Ascending aorta (tissue), 2 donors: ENCODE measurements at regions not wholly inside any gene's neighbourhood (a gene's known extent, or its start where the extent isn't known, plus 50 kb on each side); places are given as distances from the start of the nearest gene placed in this dataset.

Source experiments
- DNase-seq, 2 donors: peaks; one replicate each; pipeline ENCODE4 v3.0.0-alpha.2; 2019; ENCODE audit warnings: low spot score in 2 of 2
- H3K27ac ChIP-seq, 2 donors: fragments of 200-600 bp; sonication (generic); one replicate each; pipeline ENCODE4 v1.5.1; 2016 to 2017; ENCODE audit warnings: mild to moderate bottlenecking in 1 of 2
- H3K27me3 ChIP-seq: fragments of 200-600 bp; sonication (generic); one replicate; pipeline ENCODE4 v1.5.1; 2017
- H3K36me3 ChIP-seq, 2 donors: fragments of 200-600 bp; sonication (generic); one replicate each; pipeline ENCODE4 v1.5.1; 2016
- H3K4me1 ChIP-seq, 2 donors: fragments of 200-600 bp; sonication (generic); one replicate each; pipeline ENCODE4 v1.5.1; 2016 to 2017; ENCODE audit warnings: mild to moderate bottlenecking in 1 of 2
- H3K4me3 ChIP-seq, 2 donors: fragments of 200-600 bp; sonication (generic); one replicate each; pipeline ENCODE4 v1.5.1; 2016 to 2017; ENCODE audit warnings: mild to moderate bottlenecking in 1 of 2
- H3K9me3 ChIP-seq, 2 donors: fragments of 200-600 bp; sonication (generic); one replicate each; pipeline ENCODE4 v1.5.1; 2016
- intact Hi-C: fragments of 100-400 bp; cut with DNase I; formaldehyde crosslinking; loops from one replicate; pipeline ENCODE4 v1.15.1; 2023
- TF ChIP-seq, protein P1 (sequence below), 3 experiments: fragments of 200-600 bp in 2 of 3; fragments of 450-650 bp in 1 of 3; sonication (generic) in 2 of 3; IDR thresholded peaks; one replicate each; pipeline ENCODE4 v1.5.1; 2016 to 2019; ENCODE audit warnings: antibody characterized with exemption in 3 of 3, mild to moderate bottlenecking in 1 of 3, moderate library complexity in 1 of 3

DNA sequence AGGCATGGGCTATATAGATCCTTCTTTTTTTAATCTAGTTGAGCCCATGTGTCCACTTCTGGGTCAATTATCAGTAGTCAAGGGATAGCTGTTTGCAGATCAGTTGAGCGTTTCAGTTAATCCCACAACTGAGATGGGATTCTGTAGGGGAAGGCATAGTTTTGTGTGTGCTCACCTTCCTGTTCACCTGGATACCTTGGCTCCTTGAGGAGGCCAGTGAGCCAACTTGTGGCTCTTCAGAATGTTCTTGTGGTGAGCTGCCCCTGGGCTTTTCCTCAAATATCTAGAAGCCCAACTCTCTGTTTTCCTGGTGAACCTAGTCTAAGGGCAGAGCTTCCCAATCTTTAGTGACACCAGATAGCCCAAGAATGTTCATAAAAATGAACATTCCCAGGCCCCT, 302.9 kb upstream of the TBX3 start:
- Histone ChIP-seq H3K9me3 (no peaks in the 10 kb centered on the region), H3K27me3 (no peaks in the 10 kb centered on the region), H3K36me3 (no peaks in the 10 kb centered on the region), H3K4me1 (no peaks in the 10 kb centered on the region), H3K4me3 (no peak overlapping the region), H3K27ac (no peak overlapping the region)
- intact Hi-C loops, result no loop called here
- TF ChIP-seq, protein P1, sequence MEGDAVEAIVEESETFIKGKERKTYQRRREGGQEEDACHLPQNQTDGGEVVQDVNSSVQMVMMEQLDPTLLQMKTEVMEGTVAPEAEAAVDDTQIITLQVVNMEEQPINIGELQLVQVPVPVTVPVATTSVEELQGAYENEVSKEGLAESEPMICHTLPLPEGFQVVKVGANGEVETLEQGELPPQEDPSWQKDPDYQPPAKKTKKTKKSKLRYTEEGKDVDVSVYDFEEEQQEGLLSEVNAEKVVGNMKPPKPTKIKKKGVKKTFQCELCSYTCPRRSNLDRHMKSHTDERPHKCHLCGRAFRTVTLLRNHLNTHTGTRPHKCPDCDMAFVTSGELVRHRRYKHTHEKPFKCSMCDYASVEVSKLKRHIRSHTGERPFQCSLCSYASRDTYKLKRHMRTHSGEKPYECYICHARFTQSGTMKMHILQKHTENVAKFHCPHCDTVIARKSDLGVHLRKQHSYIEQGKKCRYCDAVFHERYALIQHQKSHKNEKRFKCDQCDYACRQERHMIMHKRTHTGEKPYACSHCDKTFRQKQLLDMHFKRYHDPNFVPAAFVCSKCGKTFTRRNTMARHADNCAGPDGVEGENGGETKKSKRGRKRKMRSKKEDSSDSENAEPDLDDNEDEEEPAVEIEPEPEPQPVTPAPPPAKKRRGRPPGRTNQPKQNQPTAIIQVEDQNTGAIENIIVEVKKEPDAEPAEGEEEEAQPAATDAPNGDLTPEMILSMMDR (IDR thresholded peaks at IDR 0.05), result no peak
- no peak for DNase-seq

DNA sequence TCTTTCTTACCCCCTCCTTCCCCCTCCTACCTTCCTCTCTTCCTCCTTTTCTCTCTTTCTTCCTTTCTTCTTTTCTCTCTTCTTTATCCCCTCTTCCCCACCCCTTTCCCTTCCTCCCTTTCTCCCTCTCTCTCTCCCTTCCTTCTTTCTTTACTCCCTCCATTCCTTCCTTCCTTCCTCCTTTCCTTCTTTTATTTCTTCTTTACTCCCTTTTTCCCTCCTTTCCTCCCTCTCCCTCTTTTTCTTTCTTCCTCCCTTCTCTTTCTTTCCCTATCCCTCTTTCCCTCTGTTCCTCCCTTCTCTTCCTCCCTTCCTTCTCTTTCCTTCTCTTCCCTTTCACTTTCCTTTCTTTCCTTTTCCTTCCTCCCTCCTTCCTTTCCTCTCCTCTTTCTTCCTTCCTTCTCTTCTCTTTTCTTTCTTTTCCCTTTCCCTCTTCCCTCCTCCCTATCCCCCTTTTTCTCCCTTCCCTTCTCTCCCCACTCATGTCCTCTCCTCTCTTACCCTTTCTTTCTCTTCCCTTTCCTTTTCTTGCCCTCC, 302.3 kb upstream of the TBX3 start:
- no peak for DNase-seq
- Histone ChIP-seq H3K27ac (no peak overlapping the region), H3K36me3 (no peaks in the 10 kb centered on the region), H3K4me1 (no peaks in the 10 kb centered on the region), H3K9me3 (no peaks in the 10 kb centered on the region), H3K4me3 (no peak overlapping the region), H3K27me3 (no peaks in the 10 kb centered on the region)
- intact Hi-C loops, result no loop called here
- TF ChIP-seq, protein P1 (IDR thresholded peaks at IDR 0.05), result no peak

DNA sequence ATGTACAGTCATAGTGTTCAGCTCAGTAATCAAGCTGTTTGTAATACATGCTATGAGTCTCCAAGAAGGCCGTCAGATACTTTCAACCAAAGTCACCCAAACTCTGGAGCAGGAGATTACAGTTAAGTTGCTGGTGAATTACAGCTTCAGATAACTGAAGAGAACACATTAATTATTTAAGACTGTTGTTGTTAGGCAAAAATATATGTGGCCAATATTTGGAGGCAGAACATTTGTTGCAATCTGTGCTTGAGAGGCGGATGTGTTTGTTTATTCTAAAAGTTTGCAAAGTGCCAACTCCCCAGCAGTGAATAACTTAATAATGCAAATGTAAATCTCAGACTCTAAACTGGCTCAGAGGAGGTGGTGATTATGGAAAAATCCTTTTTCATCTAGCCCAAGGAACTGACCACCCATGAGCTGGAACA, 300.7 kb upstream of the TBX3 start:
- DNase-seq, result no peak
- H3K36me3 ChIP-seq, result no peaks in the 10 kb centered on the region
- no peaks in the 10 kb centered on the region for H3K27me3 ChIP-seq
- TF ChIP-seq, protein P1 (IDR thresholded peaks at IDR 0.05), result no peak
- no peaks in the 10 kb centered on the region for H3K4me1 ChIP-seq
- intact Hi-C loops, result no loop called here
- H3K9me3 ChIP-seq, result no peaks in the 10 kb centered on the region
- H3K4me3 ChIP-seq, result no peak overlapping the region
- H3K27ac ChIP-seq, result no peak overlapping the region

DNA sequence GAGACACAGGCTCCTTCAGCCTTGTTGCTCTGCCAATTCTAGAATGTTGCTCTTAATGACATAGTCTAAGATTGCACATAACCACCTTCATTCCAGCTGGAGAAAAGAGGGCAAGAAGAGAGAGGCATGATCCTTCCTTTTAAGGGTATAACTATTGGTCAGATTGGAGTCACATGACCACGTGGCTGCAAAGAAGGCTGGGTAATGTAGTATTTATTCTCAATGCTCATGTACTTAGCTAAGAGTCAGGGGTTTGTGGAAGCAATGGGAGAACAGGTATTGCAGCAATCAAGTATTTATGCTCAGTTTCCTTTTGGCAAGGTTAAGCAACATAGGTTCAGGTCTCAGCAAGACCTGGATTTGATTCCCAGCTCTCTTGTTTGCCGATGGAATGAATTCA, 298.8 kb upstream of the TBX3 start:
- H3K4me3 ChIP-seq, result no peak overlapping the region
- no peaks in the 10 kb centered on the region for H3K4me1 ChIP-seq
- no peak overlapping the region for H3K27ac ChIP-seq
- intact Hi-C loops, result no loop called here
- TF ChIP-seq, protein P1 (IDR thresholded peaks at IDR 0.05), result no peak
- no peak for DNase-seq
- no peaks in the 10 kb centered on the region for H3K9me3 ChIP-seq
- H3K27me3 ChIP-seq, result no peaks in the 10 kb centered on the region
- no peaks in the 10 kb centered on the region for H3K36me3 ChIP-seq

DNA sequence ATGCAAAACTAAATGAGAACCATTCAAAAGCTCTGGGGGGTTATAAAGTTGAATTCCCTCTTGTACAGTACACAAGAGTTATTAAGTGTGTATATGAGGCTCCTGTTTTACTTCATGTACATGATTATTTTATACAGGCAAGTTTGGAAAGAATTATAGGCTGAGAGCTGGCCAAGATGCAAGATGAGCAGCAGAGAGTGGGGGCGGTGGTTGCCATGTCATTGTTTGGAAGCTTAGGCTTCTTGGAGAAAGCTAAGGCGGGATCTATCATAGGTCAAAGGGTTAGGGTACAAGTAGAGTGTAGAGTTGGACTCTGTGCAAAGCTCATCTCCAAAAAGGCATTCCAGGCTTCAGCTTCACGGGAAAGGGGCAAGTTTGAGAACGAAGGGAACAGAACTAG, 297.1 kb upstream of the TBX3 start:
- H3K36me3 ChIP-seq, result no peaks in the 10 kb centered on the region
- no peaks in the 10 kb centered on the region for H3K27me3 ChIP-seq
- no peak overlapping the region for H3K4me3 ChIP-seq
- no peak for DNase-seq
- intact Hi-C loops, result no loop called here
- no peak overlapping the region for H3K27ac ChIP-seq
- TF ChIP-seq, protein P1 (IDR thresholded peaks at IDR 0.05), result no peak
- no peaks in the 10 kb centered on the region for H3K4me1 ChIP-seq
- no peaks in the 10 kb centered on the region for H3K9me3 ChIP-seq

DNA sequence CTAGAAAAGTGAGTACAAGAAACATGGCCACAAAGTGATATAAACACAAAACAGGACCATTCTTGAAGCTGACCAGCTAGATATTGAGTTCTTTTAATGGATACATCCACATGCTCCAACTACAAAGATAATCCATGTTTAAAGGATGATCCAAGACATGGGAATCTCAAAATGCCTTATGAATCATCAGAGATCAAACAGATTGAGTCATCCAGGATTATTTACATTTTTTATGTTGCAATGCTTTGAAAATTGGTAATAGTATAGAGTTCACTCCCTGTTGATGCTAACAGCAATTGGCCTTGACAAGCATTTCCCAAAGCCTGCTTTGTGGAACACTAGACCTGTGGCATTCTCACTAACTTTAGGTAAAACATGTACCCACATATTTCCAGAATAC, 293.0 kb upstream of the TBX3 start:
- no peak overlapping the region for H3K27ac ChIP-seq
- intact Hi-C loops, result no loop called here
- no peaks in the 10 kb centered on the region for H3K36me3 ChIP-seq
- no peaks in the 10 kb centered on the region for H3K4me1 ChIP-seq
- DNase-seq, result no peak
- no peak overlapping the region for H3K4me3 ChIP-seq
- TF ChIP-seq, protein P1 (IDR thresholded peaks at IDR 0.05), result no peak
- no peaks in the 10 kb centered on the region for H3K9me3 ChIP-seq
- H3K27me3 ChIP-seq, result no peaks in the 10 kb centered on the region
